Osteocyte (in vitro differentiated cells): ENCODE measurements at regions not wholly inside any gene's neighbourhood (a gene's known extent, or its start where the extent isn't known, plus 50 kb on each side); places are given as distances from the start of the nearest gene placed in this dataset.

Experiments
- DNase-seq: peaks from one replicate; pipeline ENCODE4 v3.0.0; 2021; ENCODE audit warnings: mixed read lengths; ENCODE audit not compliant: unreplicated experiment; ENCODE audit errors: extremely low spot score
- H3K27ac Mint-ChIP-seq: one replicate; pipeline ENCODE4 v1.8.0; 2021; ENCODE audit warnings: mild to moderate bottlenecking, mixed read lengths; ENCODE audit not compliant: unreplicated experiment
- H3K27me3 Mint-ChIP-seq: one replicate; pipeline ENCODE4 v1.8.0; 2021; ENCODE audit warnings: mixed read lengths; ENCODE audit not compliant: unreplicated experiment
- H3K36me3 Mint-ChIP-seq: one replicate; pipeline ENCODE4 v1.8.0; 2021; ENCODE audit warnings: mixed read lengths; ENCODE audit not compliant: unreplicated experiment
- H3K4me1 Mint-ChIP-seq: one replicate; pipeline ENCODE4 v1.8.0; 2021; ENCODE audit warnings: mixed read lengths; ENCODE audit not compliant: unreplicated experiment
- H3K4me3 Mint-ChIP-seq: one replicate; pipeline ENCODE4 v1.8.0; 2021; ENCODE audit warnings: mild to moderate bottlenecking, moderate library complexity, mixed read lengths; ENCODE audit not compliant: unreplicated experiment
- H3K9me3 Mint-ChIP-seq: one replicate; pipeline ENCODE4 v1.8.0; 2021; ENCODE audit warnings: mixed read lengths; ENCODE audit not compliant: unreplicated experiment
- CTCF ChIP-seq: fragments of 200-600 bp; sonication (generic); IDR thresholded peaks from 2 replicates; pipeline ENCODE4 v1.5.0; 2021; ENCODE audit warnings: antibody characterized with exemption, mild to moderate bottlenecking, moderate library complexity

GRCh38 chr12:63068857-63069442 is 82.1 kb downstream of the AVPR1A start:
- Mint-ChIP-seq H3K36me3 (no peaks in the 10 kb centered on the region), H3K4me3 (no peak overlapping the region), H3K27me3 (no peaks in the 10 kb centered on the region), H3K27ac (no peak overlapping the region), H3K4me1 (peaks cover 21% of the 10 kb centered on the region), H3K9me3 (no peaks in the 10 kb centered on the region)
- no peak for DNase-seq
- TF ChIP-seq CTCF = peak; percentile 75

- Mint-ChIP-seq H3K27ac (no peak overlapping the region), H3K36me3 (no peaks in the 10 kb centered on the region), H3K27me3 (no peaks in the 10 kb centered on the region), H3K4me3 (no peak overlapping the region), H3K4me1 (peaks cover 29% of the 10 kb centered on the region), H3K9me3 (no peaks in the 10 kb centered on the region)
- TF ChIP-seq CTCF = no peak
- DNase-seq = no peak
These were observed 84.2 kb downstream of the AVPR1A start for GRCh38 chr12:63066782-63067181.

- TF ChIP-seq CTCF = no peak
- no peak overlapping the region for H3K27ac Mint-ChIP-seq
- H3K36me3 Mint-ChIP-seq = no peaks in the 10 kb centered on the region
- H3K4me3 Mint-ChIP-seq = no peak overlapping the region
- H3K9me3 Mint-ChIP-seq = no peaks in the 10 kb centered on the region
- DNase-seq = no peak
- H3K4me1 Mint-ChIP-seq = peaks cover 29% of the 10 kb centered on the region
- no peaks in the 10 kb centered on the region for H3K27me3 Mint-ChIP-seq
These were observed 84.9 kb downstream of the AVPR1A start for GRCh38 chr12:63066136-63066535.

GRCh38 chr12:63064080-63064479 is 86.9 kb downstream of the AVPR1A start:
- no peak for DNase-seq
- Mint-ChIP-seq H3K9me3 (no peaks in the 10 kb centered on the region), H3K27me3 (no peaks in the 10 kb centered on the region), H3K27ac (peak overlapping the region; percentile 56), H3K4me1 (peaks cover 26% of the 10 kb centered on the region), H3K4me3 (no peak overlapping the region), H3K36me3 (no peaks in the 10 kb centered on the region)
- TF ChIP-seq CTCF = no peak

GRCh38 chr12:63056649-63057048 is 94.4 kb downstream of the AVPR1A start:
- Mint-ChIP-seq H3K27me3 (no peaks in the 10 kb centered on the region), H3K9me3 (peaks cover 4% of the 10 kb centered on the region), H3K27ac (no peak overlapping the region), H3K4me3 (no peak overlapping the region), H3K4me1 (peaks cover 9% of the 10 kb centered on the region), H3K36me3 (peaks cover 3% of the 10 kb centered on the region)
- peak; percentile 42 for TF ChIP-seq CTCF
- DNase-seq = no peak
